Upper lobe of right lung (tissue), 1 donor: ENCODE measurements at regions not wholly inside any gene's neighbourhood (a gene's known extent, or its start where the extent isn't known, plus 50 kb on each side); places are given as distances from the start of the nearest gene placed in this dataset.

Experiments used
- ATAC-seq: fragments of 200-7000 bp; cut with Tn5 transposase; one replicate; pipeline ENCODE4 v1.9.1; 2020; ENCODE audit warnings: mild to moderate bottlenecking, moderate library complexity
- DNase-seq: peaks from one replicate; pipeline ENCODE4 v3.0.0-alpha.2; 2020
- H3K27ac ChIP-seq: fragments of 200-600 bp; one replicate; pipeline ENCODE4 v1.8.0; 2022
- H3K27me3 ChIP-seq: fragments of 200-600 bp; one replicate; pipeline ENCODE4 v1.8.0; 2022; ENCODE audit warnings: mild to moderate bottlenecking
- H3K36me3 ChIP-seq: fragments of 200-600 bp; one replicate; pipeline ENCODE4 v1.8.0; 2022
- H3K4me1 ChIP-seq: fragments of 200-600 bp; one replicate; pipeline ENCODE4 v1.8.0; 2022
- H3K4me3 ChIP-seq: fragments of 200-600 bp; one replicate; pipeline ENCODE4 v1.8.0; 2022; ENCODE audit warnings: mild to moderate bottlenecking
- H3K9me3 ChIP-seq: fragments of 200-600 bp; one replicate; pipeline ENCODE4 v1.8.0; 2022
- CTCF ChIP-seq: fragments of 200-600 bp; IDR thresholded peaks from one replicate; pipeline ENCODE4 v1.8.0; 2022; ENCODE audit warnings: antibody characterized with exemption
- intact Hi-C: fragments of 100-400 bp; cut with DNase I; formaldehyde crosslinking; loops from one replicate; pipeline ENCODE4 v1.11.0; 2022
- donor health status: DM: no; HTN: yes; CAD: no; lungs with severe emphysema.

GRCh38 chr5:82397741-82398320 lies 119.7 kb upstream of the RPS23 start:
- intact Hi-C loops: no loop called here

GRCh38 chr5:82396871-82397514 lies 118.8 kb upstream of the RPS23 start:
- Histone ChIP-seq H3K4me3 (no peak overlapping the region), H3K27ac (peak overlapping the region; percentile 20), H3K9me3 (no peaks in the 10 kb centered on the region), H3K4me1 (no peaks in the 10 kb centered on the region), H3K27me3 (no peaks in the 10 kb centered on the region), H3K36me3 (no peaks in the 10 kb centered on the region)
- intact Hi-C loops: no loop called here
- TF ChIP-seq CTCF: no peak
- ATAC-seq (peak; percentile 96), DNase-seq (peak; percentile 74)

More at GRCh38 chr5:82397741-82398320, 119.7 kb upstream of the RPS23 start:
- no peaks in the 10 kb centered on the region for H3K27me3 ChIP-seq
- no peak overlapping the region for H3K27ac ChIP-seq
- no peaks in the 10 kb centered on the region for H3K36me3 ChIP-seq
- H3K4me1 ChIP-seq: no peaks in the 10 kb centered on the region
- no peak overlapping the region for H3K4me3 ChIP-seq
- H3K9me3 ChIP-seq: no peaks in the 10 kb centered on the region
- no peak for DNase-seq
- no peak for TF ChIP-seq CTCF
- ATAC-seq: no peak

GRCh38 chr5:82396396-82396795 lies 118.2 kb upstream of the RPS23 start:
- Histone ChIP-seq H3K4me3 (no peak overlapping the region), H3K27ac (peak overlapping the region; percentile 20), H3K9me3 (no peaks in the 10 kb centered on the region), H3K27me3 (no peaks in the 10 kb centered on the region), H3K4me1 (no peaks in the 10 kb centered on the region), H3K36me3 (no peaks in the 10 kb centered on the region)
- no peak for DNase-seq
- ATAC-seq: no peak
- intact Hi-C loops: no loop called here
- no peak for TF ChIP-seq CTCF

- intact Hi-C loops: no loop called here
- H3K4me1 ChIP-seq: no peaks in the 10 kb centered on the region
- H3K9me3 ChIP-seq: no peaks in the 10 kb centered on the region
- no peak for ATAC-seq
- no peak for DNase-seq
- no peak overlapping the region for H3K4me3 ChIP-seq
- TF ChIP-seq CTCF: no peak
- H3K27me3 ChIP-seq: no peaks in the 10 kb centered on the region
- no peaks in the 10 kb centered on the region for H3K36me3 ChIP-seq
- no peak overlapping the region for H3K27ac ChIP-seq
These were observed 115.8 kb upstream of the RPS23 start for GRCh38 chr5:82393951-82394350.

GRCh38 chr5:82390088-82390487 lies 111.9 kb upstream of the RPS23 start:
- Histone ChIP-seq H3K36me3 (no peaks in the 10 kb centered on the region), H3K27me3 (no peaks in the 10 kb centered on the region)
- no peak for ATAC-seq

More at GRCh38 chr5:82390088-82390487, 111.9 kb upstream of the RPS23 start:
- intact Hi-C loops: no loop called here
- TF ChIP-seq CTCF: no peak
- Histone ChIP-seq H3K4me3 (no peak overlapping the region), H3K9me3 (no peaks in the 10 kb centered on the region), H3K27ac (no peak overlapping the region), H3K4me1 (no peaks in the 10 kb centered on the region)
- no peak for DNase-seq
